ENCODE measurements at regions not wholly inside any gene's neighbourhood (a gene's known extent, or its start where the extent isn't known, plus 50 kb on each side); places are given as distances from the start of the nearest gene placed in this dataset.

- Mint-ChIP-seq H3K9me3 (peaks cover 7% of the 10 kb centered on the region), H3K4me3 (peak overlapping the region; percentile 81), H3K27ac (peak overlapping the region; percentile 90), H3K36me3 (ENCODE audit: low read depth) (no peaks in the 10 kb centered on the region), H3K27me3 (no peaks in the 10 kb centered on the region), H3K4me1 (peaks cover 37% of the 10 kb centered on the region)
- peak; percentile 59 for ATAC-seq (replicated peaks)
Observed at GRCh38 chr2:9739531-9739964, 103.7 kb upstream of the TAF1B start.

- H3K9me3 Mint-ChIP-seq = no peaks in the 10 kb centered on the region
- H3K4me3 Mint-ChIP-seq = peak overlapping the region; percentile 13
- no peaks in the 10 kb centered on the region for H3K36me3 Mint-ChIP-seq (ENCODE audit: low read depth)
- H3K4me1 Mint-ChIP-seq = peaks cover 29% of the 10 kb centered on the region
- H3K27me3 Mint-ChIP-seq = no peaks in the 10 kb centered on the region
- ATAC-seq (replicated peaks) = no peak
- peak overlapping the region; percentile 36 for H3K27ac Mint-ChIP-seq
Observed at GRCh38 chr2:9740382-9741073, 102.7 kb upstream of the TAF1B start.

GRCh38 chr2:9741110-9741509, 102.2 kb upstream of the TAF1B start:
- no peaks in the 10 kb centered on the region for H3K9me3 Mint-ChIP-seq
- H3K27ac Mint-ChIP-seq = no peak overlapping the region
- no peak overlapping the region for H3K4me3 Mint-ChIP-seq
- H3K4me1 Mint-ChIP-seq = peaks cover 23% of the 10 kb centered on the region
- no peak for ATAC-seq (replicated peaks)
- H3K27me3 Mint-ChIP-seq = no peaks in the 10 kb centered on the region
- no peaks in the 10 kb centered on the region for H3K36me3 Mint-ChIP-seq (ENCODE audit: low read depth)

GRCh38 chr2:9742601-9743000, 100.7 kb upstream of the TAF1B start:
- H3K4me3 Mint-ChIP-seq = no peak overlapping the region
- H3K27me3 Mint-ChIP-seq = no peaks in the 10 kb centered on the region
- no peak for ATAC-seq (replicated peaks)
- no peak overlapping the region for H3K27ac Mint-ChIP-seq
- H3K4me1 Mint-ChIP-seq = peaks cover 11% of the 10 kb centered on the region
- no peaks in the 10 kb centered on the region for H3K36me3 Mint-ChIP-seq (ENCODE audit: low read depth)
- no peaks in the 10 kb centered on the region for H3K9me3 Mint-ChIP-seq

- Mint-ChIP-seq H3K4me3 (no peak overlapping the region), H3K9me3 (no peaks in the 10 kb centered on the region), H3K27me3 (no peaks in the 10 kb centered on the region)
Observed at GRCh38 chr2:9744256-9745004, 98.8 kb upstream of the TAF1B start.

GRCh38 chr2:9745153-9745899, 97.9 kb upstream of the TAF1B start:
- no peak overlapping the region for H3K4me3 Mint-ChIP-seq
- no peaks in the 10 kb centered on the region for H3K9me3 Mint-ChIP-seq
- ATAC-seq (replicated peaks) = no peak
- H3K27ac Mint-ChIP-seq = no peak overlapping the region
- H3K4me1 Mint-ChIP-seq = peaks cover 11% of the 10 kb centered on the region
- no peaks in the 10 kb centered on the region for H3K27me3 Mint-ChIP-seq
- H3K36me3 Mint-ChIP-seq (ENCODE audit: low read depth) = no peaks in the 10 kb centered on the region

More at GRCh38 chr2:9744256-9745004, 98.8 kb upstream of the TAF1B start:
- peaks cover 8% of the 10 kb centered on the region for H3K4me1 Mint-ChIP-seq
- no peak for ATAC-seq (replicated peaks)
- no peaks in the 10 kb centered on the region for H3K36me3 Mint-ChIP-seq (ENCODE audit: low read depth)
- no peak overlapping the region for H3K27ac Mint-ChIP-seq

GRCh38 chr2:9747396-9747795, 95.9 kb upstream of the TAF1B start:
- peaks cover 30% of the 10 kb centered on the region for H3K4me1 Mint-ChIP-seq
- no peaks in the 10 kb centered on the region for H3K27me3 Mint-ChIP-seq
- H3K4me3 Mint-ChIP-seq = no peak overlapping the region
- H3K36me3 Mint-ChIP-seq (ENCODE audit: low read depth) = no peaks in the 10 kb centered on the region
- H3K9me3 Mint-ChIP-seq = no peaks in the 10 kb centered on the region
- no peak overlapping the region for H3K27ac Mint-ChIP-seq
- ATAC-seq (replicated peaks) = no peak

- H3K27ac Mint-ChIP-seq = peak overlapping the region; percentile 86
- no peaks in the 10 kb centered on the region for H3K27me3 Mint-ChIP-seq
- H3K4me1 Mint-ChIP-seq = peaks cover 39% of the 10 kb centered on the region
- peaks cover 5% of the 10 kb centered on the region for H3K36me3 Mint-ChIP-seq (ENCODE audit: low read depth)
- ATAC-seq (replicated peaks) = peak; percentile 55
- no peaks in the 10 kb centered on the region for H3K9me3 Mint-ChIP-seq
- peak overlapping the region; percentile 83 for H3K4me3 Mint-ChIP-seq
Observed at GRCh38 chr2:9748577-9748976, 94.7 kb upstream of the TAF1B start.

- Mint-ChIP-seq H3K4me1 (peaks cover 46% of the 10 kb centered on the region), H3K36me3 (ENCODE audit: low read depth) (peaks cover 5% of the 10 kb centered on the region), H3K27ac (peak overlapping the region; percentile 86), H3K9me3 (no peaks in the 10 kb centered on the region), H3K27me3 (no peaks in the 10 kb centered on the region), H3K4me3 (peak overlapping the region; percentile 83)
- ATAC-seq (replicated peaks) = no peak
Observed at GRCh38 chr2:9749546-9750223, 93.6 kb upstream of the TAF1B start.

GRCh38 chr2:9750224-9751215, 92.8 kb upstream of the TAF1B start:
- no peak for ATAC-seq (replicated peaks)
- Mint-ChIP-seq H3K36me3 (ENCODE audit: low read depth) (peaks cover 5% of the 10 kb centered on the region), H3K9me3 (no peaks in the 10 kb centered on the region), H3K27me3 (no peaks in the 10 kb centered on the region), H3K4me3 (peak overlapping the region; percentile 83), H3K27ac (peak overlapping the region; percentile 62), H3K4me1 (peaks cover 46% of the 10 kb centered on the region)

- Mint-ChIP-seq H3K4me1 (peaks cover 46% of the 10 kb centered on the region), H3K9me3 (no peaks in the 10 kb centered on the region), H3K4me3 (peak overlapping the region; percentile 83), H3K27me3 (no peaks in the 10 kb centered on the region), H3K27ac (peak overlapping the region; percentile 94), H3K36me3 (ENCODE audit: low read depth) (peaks cover 5% of the 10 kb centered on the region)
- ATAC-seq (replicated peaks) = no peak
Observed at GRCh38 chr2:9751831-9752230, 91.4 kb upstream of the TAF1B start.

GRCh38 chr2:9752441-9753275, 90.6 kb upstream of the TAF1B start:
- H3K4me1 Mint-ChIP-seq = peaks cover 46% of the 10 kb centered on the region
- peak; percentile 78 for ATAC-seq (replicated peaks)

GRCh38 chr2:9753276-9753600, 90.0 kb upstream of the TAF1B start:
- Mint-ChIP-seq H3K27ac (peak overlapping the region; percentile 94), H3K4me3 (peak overlapping the region; percentile 83), H3K36me3 (ENCODE audit: low read depth) (peaks cover 5% of the 10 kb centered on the region), H3K27me3 (no peaks in the 10 kb centered on the region), H3K4me1 (peaks cover 46% of the 10 kb centered on the region), H3K9me3 (no peaks in the 10 kb centered on the region)
- peak; percentile 79 for ATAC-seq (replicated peaks)

More at GRCh38 chr2:9752441-9753275, 90.6 kb upstream of the TAF1B start:
- Mint-ChIP-seq H3K27me3 (no peaks in the 10 kb centered on the region), H3K27ac (peak overlapping the region; percentile 94), H3K4me3 (peak overlapping the region; percentile 83), H3K9me3 (no peaks in the 10 kb centered on the region), H3K36me3 (ENCODE audit: low read depth) (peaks cover 5% of the 10 kb centered on the region)
